ENCODE measurements at regions not wholly inside any gene's neighbourhood (a gene's known extent, or its start where the extent isn't known, plus 50 kb on each side); places are given as distances from the start of the nearest gene placed in this dataset.

DNA sequence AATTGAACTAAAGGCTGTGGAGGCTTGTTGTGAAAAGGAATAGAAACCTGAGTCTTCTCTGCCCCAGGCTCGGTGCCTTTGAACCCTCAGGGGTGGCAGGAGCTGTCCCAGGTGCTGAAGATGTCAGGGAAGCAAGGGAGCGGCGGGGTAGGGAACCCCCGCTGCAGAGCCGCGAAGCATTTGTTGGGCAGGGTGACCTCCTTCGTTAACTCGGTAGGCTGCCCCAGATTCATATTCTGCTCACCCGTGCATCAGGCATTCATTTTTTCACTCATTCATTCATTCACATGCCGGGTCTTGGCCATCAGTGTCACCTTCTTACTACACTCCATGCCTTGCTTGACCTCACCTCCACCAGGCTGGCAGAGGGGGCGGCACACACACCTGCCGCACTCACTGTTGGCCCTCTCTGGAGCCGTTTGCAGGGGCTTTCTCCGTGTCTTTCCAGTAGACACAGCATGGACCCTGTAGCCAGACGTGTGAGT lies 618.9 kb downstream of the BRD1 start:
- no peak for DNase-seq (ENCODE audit: low read depth)

DNA sequence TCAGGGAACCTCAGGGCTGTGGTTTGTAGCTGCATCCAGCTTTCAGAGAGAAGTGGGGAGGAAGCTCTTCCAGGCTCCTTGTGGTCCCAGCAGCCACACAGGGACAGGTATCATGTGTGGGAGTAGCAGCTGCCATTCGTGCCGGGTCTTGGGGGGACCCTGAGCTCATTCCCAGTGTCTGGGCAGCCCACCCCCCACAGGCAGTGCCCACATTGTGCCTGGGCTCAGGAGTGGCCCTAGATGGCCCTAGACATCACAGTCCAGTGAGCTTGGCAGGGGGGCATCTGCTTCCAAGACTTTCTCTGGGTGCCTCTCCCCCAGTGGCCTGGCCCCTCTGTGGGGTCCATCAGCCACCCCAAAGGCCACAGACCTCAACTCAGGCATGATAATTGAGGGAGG lies 619.7 kb downstream of the BRD1 start:
- no peak for DNase-seq (ENCODE audit: low read depth)

DNA sequence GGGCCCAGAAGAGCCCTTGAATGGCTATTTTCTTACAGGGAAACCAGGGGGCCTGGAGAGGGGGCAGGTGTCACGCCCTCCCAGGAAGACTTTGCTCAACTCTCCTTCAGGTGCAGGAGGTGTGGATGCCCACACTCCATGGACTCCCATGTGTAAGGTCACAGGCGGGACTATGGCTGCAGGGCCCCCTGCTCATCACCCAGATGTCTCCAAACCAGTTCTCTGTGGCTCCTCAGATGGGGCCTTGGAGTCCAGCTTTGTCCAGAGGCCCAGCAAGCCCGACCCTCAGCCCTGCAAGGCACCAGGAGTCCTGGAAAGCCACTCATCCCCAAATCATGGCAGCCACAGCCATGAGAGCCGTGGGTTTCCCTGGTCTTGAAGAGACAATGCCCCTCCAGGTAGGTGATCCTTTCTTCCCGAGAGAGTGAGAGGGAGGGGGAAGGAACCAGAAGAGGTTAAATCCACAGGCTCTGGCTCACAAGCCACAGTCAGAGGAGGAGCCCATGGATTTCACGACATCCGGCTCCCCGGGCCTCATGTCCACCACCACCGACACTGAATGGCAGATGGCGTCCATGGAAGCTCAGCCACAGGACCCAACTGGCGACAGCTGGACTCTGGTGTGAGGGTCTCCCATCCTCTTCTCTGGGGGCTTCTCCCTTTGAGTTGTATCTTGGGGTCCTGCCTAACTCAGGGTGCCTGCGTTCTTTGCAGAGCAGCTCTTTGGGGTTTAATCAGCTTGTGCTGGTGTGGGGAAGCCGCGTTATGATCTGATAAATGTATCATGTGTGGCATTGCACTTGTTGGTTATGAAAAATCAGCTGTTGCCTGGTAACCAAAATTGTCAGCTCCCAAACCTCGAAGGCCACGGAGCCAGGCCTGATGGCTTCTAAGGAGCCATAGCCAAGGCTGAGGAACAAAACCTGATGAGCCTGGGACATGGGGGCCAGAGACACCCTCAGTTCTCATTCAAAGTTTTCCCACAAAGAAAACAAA lies 620.4 kb downstream of the BRD1 start:
- DNase-seq (ENCODE audit: low read depth), result no peak

DNA sequence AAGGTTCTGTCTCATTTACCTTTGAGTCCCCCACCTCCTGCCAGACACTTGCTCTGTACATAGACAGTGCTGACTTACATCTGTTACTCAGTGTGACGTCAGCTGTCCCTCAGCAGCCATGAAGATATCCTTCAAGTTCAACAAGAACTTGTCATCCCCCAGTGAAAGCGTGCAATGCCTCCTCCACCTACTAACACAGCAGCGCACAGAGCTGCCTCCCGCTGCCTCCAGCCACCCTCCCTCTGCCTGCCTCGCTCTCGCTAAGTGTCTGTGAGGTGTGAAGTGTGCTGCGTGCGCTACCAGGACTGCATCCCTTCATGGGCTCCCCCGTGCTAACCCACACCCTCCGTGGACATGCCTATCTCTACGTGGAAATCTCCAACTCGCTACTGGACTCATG lies 621.4 kb downstream of the BRD1 start:
- DNase-seq (ENCODE audit: low read depth), result no peak

DNA sequence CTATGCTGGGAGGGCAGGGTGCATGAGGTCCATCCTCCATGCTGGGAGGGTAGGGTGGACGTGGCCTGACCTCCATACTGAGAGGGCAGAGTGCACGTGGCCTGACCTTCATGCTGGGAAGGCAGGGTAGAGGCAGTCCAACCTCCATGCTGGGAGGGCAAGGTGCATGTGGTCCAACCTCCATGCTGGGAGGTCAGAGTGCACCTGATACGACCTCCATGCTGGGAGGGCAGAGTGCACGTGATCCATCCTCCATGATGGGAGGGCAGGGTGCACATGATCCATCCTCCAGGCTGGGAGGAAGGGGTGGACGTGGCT lies 622.2 kb downstream of the BRD1 start:
- DNase-seq (ENCODE audit: low read depth), result no peak

DNA sequence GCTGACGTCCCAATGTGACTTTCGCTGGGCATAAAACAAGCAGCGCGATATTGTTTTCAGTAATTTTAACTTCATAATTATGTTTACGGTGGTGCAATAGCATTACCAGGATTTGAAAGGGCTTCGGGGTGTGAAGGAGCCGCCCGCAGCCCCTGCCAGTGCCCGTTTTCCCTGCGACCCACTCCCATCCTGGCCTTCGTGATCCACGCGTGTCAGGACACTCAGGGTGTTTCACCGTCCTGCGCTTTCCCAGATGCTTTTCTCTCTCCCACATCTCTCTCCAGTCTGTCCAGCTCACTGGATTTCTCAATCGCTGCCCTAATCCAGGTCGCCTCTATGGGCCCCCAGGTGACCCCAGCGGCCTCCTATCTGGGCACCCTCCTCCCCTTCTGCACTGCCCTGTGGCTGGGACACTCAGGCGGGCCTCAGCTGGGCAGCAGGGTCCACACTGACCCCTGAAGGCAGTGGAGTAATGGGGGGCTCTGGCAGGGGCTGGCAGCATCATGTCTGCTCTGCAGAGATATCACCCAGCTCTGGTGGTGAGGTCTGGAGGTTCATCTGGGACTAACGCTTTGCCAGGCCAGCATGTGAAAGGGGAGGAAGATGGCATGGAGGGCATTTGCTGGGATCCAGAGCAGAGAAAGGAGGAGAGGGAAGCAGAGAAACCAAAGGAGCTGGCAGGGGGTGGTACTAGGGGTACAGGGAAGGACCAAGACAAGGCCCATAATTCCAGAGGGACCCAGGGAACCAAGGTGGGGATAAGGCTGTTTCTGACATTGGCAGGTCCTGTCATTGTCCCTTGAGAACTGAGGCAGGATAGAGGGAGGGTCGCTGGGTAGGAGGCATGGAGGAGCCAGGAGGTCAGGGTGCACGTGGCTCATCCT lies 622.8 kb downstream of the BRD1 start:
- DNase-seq (ENCODE audit: low read depth), result no peak

DNA sequence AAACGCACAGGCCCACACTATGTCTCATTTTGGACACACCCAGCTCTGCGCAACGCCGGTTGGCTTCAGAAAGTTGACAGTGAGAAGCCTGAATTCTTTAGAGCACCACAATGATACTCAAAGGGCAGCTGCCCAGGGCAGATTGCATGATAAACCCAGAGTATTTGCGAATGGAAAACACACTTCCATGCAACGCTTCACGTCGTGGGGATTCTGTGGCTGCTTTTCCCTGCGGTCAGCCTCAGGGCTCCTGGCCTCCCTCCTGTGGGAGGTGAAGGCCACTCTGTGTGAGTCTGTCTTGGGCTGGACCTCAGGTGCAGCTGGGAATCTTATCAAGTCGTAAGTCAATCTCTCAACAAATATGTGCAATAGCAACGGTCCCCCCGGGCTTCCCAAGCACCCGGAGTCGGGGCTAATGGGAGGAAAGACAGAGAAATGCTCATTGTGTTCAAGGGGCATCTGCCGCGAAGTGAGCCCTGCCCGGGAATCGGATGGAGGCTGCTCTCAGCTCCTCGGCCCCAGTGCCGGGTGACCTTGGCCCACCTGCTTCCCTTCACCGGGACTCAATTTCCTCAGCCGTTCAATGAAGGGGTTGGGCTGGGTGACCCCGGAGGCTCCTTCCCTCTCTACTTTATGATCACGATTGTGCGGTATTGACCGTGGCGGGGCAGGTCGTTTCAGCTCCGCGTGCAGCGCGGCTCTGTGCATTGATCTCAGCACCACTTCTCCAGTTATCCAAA lies 623.6 kb downstream of the BRD1 start:
- no peak for DNase-seq (ENCODE audit: low read depth)

DNA sequence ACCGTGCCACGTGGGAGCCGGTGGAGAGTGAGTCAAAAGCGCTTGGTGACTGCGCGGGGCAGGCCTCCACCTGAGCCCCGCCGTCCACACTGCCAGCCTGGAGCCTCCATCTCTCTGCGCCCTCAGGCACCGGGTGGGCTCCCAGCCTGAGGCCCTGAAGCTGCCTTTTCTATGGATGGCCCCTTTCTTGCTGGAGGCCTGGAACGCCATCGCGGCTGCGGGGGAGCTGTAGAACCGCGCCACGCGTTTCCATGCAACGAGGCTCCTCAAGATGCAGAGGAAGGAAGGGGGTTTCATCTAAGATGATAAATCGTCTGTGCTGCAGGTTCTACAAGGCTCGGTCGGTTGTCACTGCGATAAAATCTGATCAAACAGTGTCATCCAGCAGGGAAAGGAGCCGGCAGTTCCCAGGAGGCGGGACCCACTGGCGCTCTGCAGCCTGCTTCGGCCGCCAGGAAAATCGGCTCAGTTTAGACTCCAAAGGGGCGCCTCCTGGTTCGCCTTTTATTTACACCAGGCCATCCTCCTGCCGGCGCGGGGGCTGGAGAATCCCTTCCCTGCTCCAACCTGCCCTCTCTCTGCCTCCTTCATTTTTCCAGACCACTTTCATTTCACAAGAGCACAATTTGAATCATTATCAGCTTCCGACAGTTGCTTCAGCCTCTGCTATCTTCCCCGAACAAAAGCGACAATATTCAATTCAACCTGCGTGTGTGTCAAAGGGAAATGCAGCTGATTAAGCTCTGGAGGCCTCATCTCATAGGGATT lies 624.4 kb downstream of the BRD1 start:
- DNase-seq (ENCODE audit: low read depth), result no peak

DNA sequence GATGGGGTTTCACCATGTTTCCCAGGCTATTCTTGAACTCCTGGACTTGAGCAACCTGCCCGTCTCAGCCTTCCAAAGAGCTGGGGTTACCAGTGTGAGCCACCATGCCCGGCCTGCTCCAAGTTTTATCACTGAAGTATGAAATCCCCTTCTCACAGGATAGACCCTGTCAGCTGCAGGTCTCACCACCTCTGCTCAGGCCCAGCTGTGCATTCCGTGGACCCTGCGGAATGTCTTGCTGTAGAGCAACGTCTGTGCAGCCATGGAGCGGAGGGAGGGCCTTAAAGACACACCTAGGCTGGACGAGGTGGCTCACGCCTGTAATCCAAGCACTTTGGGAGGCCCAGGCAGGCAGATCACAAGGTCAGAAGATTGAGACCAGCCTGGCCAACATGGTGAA lies 625.4 kb downstream of the BRD1 start:
- DNase-seq (ENCODE audit: low read depth), result no peak

DNA sequence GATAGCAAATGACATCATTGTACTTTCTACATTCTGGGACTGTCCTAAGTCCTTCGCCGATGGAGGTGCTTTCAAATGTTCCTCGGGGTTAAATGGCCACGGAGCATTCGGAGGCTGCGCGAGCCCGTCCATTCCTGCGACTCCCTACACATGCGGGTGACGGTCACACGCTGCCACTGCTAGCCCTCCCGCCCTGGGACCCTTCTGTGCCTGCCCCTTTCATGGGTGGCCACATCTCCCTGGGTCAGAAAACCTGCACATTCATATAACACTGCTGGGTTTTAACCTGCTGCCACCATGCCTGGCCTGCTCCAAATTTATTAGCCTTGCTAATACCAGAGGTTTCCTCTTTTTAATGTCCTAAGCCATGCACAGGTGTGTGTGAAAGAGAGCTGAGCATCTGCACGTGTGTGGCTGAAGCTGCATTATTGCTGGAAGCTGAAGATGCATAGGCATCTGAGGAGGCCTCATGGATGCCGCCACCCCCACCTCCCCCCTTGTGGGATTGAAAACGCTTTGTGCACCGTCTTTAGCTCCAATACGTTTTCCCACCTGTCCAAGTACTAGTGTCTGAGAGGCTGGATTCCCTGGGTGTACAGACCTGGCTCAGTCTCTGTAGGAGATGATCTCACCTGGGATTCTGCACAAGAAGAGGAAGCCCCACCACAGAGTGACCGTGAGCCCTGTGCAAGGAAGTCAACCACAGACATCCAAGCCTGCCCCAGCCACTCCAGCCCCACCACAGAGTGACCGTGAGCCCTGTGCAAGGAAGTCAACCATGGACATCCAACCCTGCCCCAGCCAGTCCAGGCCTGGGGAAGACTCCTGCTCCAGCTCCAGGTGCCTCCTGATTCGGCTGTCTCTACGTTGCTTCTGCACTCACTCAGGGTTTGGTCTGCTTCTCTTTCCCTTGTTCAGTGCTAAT lies 626.4 kb downstream of the BRD1 start:
- DNase-seq (ENCODE audit: low read depth), result no peak

DNA sequence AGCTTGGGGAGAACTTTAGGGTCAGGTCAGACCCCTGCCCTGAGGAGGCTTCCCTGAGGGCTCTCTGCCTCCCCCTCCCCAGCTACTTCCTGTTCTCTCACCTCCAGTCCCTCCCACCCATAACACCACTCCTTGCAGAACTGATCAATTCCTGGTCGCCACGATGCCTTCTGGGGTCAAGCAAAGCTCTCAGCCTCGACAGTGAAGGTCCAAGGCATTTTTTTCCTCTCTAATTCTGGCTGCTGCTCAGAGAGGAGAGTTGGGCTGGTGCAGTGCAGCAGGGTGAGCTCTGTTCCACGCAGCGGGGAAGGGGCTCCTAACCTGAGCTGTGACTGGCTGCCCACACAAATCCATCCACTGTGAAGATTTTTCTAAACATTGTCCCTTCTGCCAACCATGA lies 628.4 kb downstream of the BRD1 start:
- no peak for DNase-seq (ENCODE audit: low read depth)

DNA sequence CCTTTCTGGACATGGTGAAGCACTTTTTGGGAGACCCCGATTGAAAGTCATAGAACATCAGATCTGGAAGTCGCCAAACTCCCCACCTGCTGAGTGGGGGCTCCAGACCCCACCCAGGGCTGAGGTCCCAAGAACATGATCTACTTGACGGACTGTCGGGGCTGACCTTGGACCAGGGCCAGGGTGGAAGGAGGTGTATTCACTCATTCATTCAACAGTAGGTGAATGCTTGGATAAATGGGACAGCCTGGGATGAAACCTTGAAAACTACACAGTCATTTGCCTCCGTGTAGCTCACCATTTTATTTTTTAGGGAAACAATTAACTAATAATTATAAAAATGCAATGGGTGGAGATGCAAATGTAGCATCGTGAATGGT lies 629.0 kb downstream of the BRD1 start:
- DNase-seq (ENCODE audit: low read depth), result no peak

DNA sequence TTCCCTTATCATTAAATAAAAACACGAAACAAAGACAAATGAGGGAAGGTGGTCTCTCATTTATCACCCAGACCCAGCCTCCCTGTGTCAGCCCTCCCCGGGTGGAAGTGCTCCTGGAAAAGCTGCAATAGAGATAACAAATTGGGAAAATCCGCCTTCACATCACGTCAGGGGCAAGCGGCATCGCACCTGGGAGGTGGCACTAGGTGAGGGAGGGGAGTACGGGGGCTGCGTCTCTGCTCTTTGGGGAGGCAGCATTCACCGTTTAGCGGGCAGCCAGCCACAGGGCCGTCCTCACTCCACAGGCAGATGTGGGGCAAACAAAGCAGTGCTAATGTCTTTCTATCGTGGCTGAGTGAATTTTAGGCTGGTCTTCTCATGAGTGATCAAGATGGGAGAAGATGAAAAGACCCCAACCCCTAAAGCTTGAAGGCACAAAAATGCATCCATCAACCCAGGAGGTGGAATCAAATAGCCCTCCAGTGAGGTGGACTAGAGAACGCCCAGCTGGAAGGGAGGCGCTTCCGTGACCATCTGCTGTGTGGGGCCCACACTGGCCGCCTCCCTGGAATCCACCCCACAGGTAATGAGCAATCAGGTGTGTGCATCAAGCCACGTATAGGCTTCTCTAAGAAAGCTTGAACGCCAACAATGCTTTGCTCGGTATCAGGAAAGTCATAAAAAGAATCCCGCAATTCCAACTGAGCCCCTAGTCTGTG lies 629.5 kb downstream of the BRD1 start:
- no peak for DNase-seq (ENCODE audit: low read depth)

DNA sequence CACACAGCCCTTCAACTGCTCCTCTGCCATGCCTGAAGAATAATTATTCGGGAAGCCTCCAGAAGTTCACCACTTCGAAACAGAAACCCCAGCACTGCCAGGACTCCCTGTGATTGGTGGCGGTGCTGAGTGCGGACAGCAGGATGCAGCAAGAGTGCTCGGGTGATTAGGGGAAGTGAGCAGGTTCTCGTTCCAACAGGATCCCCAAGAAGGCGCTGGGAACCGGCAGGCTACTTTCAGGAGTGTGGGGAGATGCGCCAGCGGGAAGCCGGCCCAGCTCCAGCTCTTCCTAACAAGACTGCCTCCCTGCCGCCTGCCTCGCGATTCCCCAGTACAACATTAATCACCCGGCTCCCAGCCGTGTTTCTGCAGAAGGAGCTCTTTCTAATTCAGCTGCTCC lies 630.2 kb downstream of the BRD1 start:
- no peak for DNase-seq (ENCODE audit: low read depth)

DNA sequence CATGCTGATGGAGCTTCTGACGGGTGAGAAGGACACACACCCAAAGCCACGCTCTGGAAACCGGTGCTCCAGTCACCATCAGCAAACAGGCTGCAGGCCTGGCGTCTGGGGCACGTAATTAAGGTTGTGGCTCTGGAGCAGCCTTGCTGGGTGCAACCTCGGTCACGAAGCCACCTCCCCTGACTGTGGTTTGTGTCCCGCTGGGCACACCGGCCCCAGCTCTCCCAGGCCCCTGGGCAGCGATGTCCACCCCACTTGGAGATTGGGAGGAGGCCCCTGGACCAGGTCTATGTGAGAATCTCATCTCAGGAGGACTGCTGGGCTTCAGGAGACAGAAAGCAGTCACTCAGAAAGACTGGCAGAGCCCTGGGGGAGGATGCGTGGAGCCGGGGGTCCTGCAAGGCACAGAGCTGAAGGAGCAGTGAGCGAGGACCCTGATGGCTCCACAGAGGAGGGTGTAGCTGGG lies 631.6 kb downstream of the BRD1 start:
- no peak for DNase-seq (ENCODE audit: low read depth)

DNA sequence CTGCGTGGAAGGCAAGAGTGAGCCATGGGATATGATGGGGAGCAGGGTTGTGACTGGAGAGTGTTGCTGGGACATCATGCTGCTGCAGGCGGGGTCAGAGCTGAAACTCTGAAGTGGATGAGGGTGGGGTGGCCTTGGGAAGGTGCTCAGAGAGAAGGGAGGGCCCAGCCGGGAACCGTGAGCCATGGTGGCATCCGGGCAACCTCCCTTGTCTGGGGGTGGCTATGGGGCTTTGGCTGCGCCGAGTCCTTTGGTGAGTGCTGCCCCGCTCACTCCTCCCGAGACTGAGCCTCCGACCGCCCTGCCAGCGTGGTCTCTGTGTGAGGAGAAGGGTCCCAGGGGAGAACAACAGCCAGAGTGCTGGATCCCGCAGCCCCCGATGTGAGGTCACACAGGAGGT lies 632.0 kb downstream of the BRD1 start:
- DNase-seq (ENCODE audit: low read depth), result no peak

DNA sequence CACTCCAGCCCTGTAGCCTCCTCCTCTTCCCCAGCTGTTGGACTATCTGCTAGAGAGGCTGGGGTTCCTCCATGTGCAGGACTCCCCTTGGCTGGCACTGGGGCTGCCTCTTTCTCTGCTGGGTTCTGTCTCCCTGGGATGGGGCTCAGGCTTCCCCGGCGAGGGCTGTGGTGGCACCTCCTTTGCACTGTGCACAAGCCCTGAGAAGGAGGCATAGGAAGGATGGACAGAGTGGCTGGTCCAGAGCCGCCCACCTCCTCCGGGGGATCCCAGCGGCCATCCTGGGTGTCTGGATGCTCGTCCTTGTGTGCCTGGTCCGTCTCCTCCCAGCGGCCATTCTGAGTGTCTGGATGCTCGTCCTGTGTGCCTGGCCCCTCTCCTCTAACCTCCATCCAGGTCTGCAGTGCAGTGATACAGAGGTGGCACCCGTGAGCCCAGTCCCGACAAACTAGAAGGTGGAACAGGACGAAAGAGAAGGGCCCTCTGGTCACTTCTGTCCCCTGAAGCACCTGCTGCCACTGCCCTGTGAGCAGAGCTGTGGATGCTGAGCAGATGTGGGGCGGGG lies 633.7 kb downstream of the BRD1 start:
- no peak for DNase-seq (ENCODE audit: low read depth)

DNA sequence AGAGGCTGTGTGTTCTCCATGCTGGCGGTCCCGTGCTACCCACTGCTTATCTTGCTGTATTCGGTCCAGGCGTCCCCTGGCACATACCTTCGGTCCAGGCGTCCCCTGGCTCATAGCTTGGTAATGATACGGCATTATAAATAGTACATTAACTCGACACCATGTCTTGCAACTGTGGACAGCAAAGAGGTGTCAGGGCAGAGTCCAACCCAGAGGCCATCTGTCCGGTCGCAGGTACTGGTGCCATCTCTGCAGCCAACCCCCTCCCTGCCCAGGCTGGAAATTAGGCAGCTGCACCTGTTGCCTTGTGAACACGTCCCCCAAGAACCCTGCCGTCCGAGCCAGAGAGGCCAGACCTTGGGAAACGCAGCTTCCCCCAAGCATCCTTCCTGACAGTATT lies 634.3 kb downstream of the BRD1 start:
- DNase-seq (ENCODE audit: low read depth), result no peak

DNA sequence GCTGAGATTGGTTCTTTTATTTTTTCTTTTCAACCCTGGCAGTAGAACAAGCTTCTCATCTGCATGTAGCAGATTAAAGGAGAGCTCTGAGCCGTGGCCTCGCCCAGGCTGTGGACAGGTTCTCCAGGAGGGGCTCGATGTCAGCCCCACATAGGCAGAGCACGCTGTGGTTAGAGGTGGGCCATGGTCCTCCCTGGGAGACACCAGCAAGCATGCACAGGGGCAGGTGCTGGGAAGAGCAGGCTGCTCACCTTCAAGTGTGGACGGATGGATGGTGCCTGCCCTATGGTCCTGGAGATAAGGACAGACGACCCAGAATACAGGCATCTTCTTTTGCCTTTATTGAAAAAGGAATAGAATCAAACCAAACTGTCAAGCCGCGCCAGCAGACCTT lies 634.8 kb downstream of the BRD1 start:
- no peak for DNase-seq (ENCODE audit: low read depth)

Data from stimulated activated CD8-positive, alpha-beta memory T cell treated with anti-CD3 and anti-CD28 coated beads, Interleukin-12 subunit alpha, Interleukin-12 subunit beta, amount 100 ng/mL, for 4 hours (primary cell).